ENCODE measurements at regions not wholly inside any gene's neighbourhood (a gene's known extent, or its start where the extent isn't known, plus 50 kb on each side); places are given as distances from the start of the nearest gene placed in this dataset.

DNA sequence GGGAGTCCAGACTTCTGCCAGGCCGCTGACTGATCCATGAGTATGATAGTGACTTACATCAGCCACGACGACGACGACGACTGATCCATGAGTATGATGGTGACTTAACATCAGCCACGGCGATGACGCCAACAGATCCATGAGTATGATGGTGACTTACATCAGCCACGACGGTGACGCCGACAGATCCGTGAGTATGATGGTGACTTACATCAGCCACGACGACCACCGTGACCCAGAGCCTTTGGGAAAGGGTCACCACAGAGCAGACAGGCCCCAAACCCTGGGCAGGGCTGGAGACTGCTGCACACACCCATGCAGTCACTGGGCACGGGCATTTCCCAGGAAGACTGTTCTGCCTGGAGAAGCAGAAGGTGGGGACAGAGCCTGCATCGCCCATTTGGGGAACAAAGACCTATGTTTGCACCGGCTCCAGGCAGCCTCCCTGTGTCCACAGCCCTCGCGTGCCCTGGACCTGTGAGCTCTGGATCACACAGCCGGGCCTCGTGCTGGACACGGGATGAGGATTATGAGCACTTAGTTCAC lies 130.9 kb upstream of the SPACA7 start:
- Histone ChIP-seq H3K27me3 (ENCODE audit: insufficient read depth, low read length) (no peaks in the 10 kb centered on the region), H4K8ac (ENCODE audit: low read depth, low read length) (no peak overlapping the region), H3K79me2 (ENCODE audit: control insufficient read depth, insufficient read depth, low read length, poor library complexity) (no peaks in the 10 kb centered on the region), H2BK120ac (ENCODE audit: insufficient read depth, low read length, poor library complexity) (no peak overlapping the region), H3K9me3 (ENCODE audit: insufficient read depth, low read depth, low read length) (peaks cover 4% of the 10 kb centered on the region), H2AK5ac (ENCODE audit: low read length) (no peak overlapping the region), H3K14ac (ENCODE audit: low read length) (no peak overlapping the region), H4K91ac (ENCODE audit: low read depth, low read length) (no peak overlapping the region), H3K9ac (ENCODE audit: low read length) (no peak overlapping the region), H3K18ac (ENCODE audit: low read length) (no peak overlapping the region), H3K27ac (ENCODE audit: low read depth, low read length) (no peak overlapping the region), H2AFZ (ENCODE audit: insufficient read depth, low read length, poor library complexity) (no peak overlapping the region), H3K23ac (ENCODE audit: low read length) (no peak overlapping the region), H3K4me2 (ENCODE audit: low read length) (no peak overlapping the region), H3K4ac (ENCODE audit: low read depth, low read length) (no peak overlapping the region), H2BK12ac (ENCODE audit: low read length) (no peak overlapping the region), H3K79me1 (ENCODE audit: low read length) (no peaks in the 10 kb centered on the region), H3K4me1 (ENCODE audit: control insufficient read depth in 1 of 2, insufficient read depth in 2 of 2, low read length in 2 of 2) (no peaks in the 10 kb centered on the region), H2BK5ac (ENCODE audit: low read depth, low read length, poor library complexity) (no peak overlapping the region), H3K4me3 (ENCODE audit: low read depth, low read length) (peak overlapping the region; percentile 35), H3K36me3 (ENCODE audit: control insufficient read depth in 1 of 2, insufficient read depth in 2 of 2, low read length in 2 of 2) (no peaks in the 10 kb centered on the region), H4K12ac (ENCODE audit: low read depth, low read length) (no peak overlapping the region)
- DNase-seq = no peak
- no CpG with 5 or more reads among the region's 25 CpGs for WGBS (ENCODE audit: extremely low coverage, insufficient coverage, insufficient read length)

DNA sequence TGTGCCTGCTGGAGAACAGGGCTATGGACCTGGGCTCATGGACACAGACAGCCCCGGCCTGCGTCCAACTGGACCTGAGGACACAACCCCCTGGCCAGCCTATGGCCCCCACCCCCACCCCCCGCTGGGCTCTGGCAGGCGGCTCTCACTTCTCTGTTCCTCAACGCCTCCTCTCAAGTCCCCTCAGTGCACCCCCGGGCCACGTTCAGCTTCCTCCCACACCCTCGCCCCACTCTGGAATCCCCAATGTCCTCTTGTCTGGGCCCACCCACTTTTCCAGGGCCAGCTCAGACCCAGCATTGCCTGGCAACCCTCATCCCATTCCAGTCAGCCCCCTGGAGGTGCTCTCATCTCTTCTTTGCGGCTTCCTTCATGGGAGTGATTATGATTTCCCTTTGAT lies 130.2 kb upstream of the SPACA7 start:
- Histone ChIP-seq H3K4ac (ENCODE audit: low read depth, low read length) (no peak overlapping the region), H2BK12ac (ENCODE audit: low read length) (no peak overlapping the region), H2BK5ac (ENCODE audit: low read depth, low read length, poor library complexity) (no peak overlapping the region), H3K36me3 (ENCODE audit: control insufficient read depth in 1 of 2, insufficient read depth in 2 of 2, low read length in 2 of 2) (no peaks in the 10 kb centered on the region), H2AK5ac (ENCODE audit: low read length) (no peak overlapping the region), H2BK120ac (ENCODE audit: insufficient read depth, low read length, poor library complexity) (no peak overlapping the region), H3K4me1 (ENCODE audit: control insufficient read depth in 1 of 2, insufficient read depth in 2 of 2, low read length in 2 of 2) (no peaks in the 10 kb centered on the region), H3K27me3 (ENCODE audit: insufficient read depth, low read length) (no peaks in the 10 kb centered on the region), H3K79me2 (ENCODE audit: control insufficient read depth, insufficient read depth, low read length, poor library complexity) (no peaks in the 10 kb centered on the region), H3K23ac (ENCODE audit: low read length) (no peak overlapping the region), H3K4me2 (ENCODE audit: low read length) (no peak overlapping the region), H3K18ac (ENCODE audit: low read length) (no peak overlapping the region), H3K14ac (ENCODE audit: low read length) (no peak overlapping the region), H3K9ac (ENCODE audit: low read length) (no peak overlapping the region), H3K9me3 (ENCODE audit: insufficient read depth, low read depth, low read length) (peaks cover 4% of the 10 kb centered on the region), H4K12ac (ENCODE audit: low read depth, low read length) (no peak overlapping the region), H2AFZ (ENCODE audit: insufficient read depth, low read length, poor library complexity) (no peak overlapping the region), H3K79me1 (ENCODE audit: low read length) (no peaks in the 10 kb centered on the region), H4K8ac (ENCODE audit: low read depth, low read length) (no peak overlapping the region), H3K4me3 (ENCODE audit: low read depth, low read length) (no peak overlapping the region), H3K27ac (ENCODE audit: low read depth, low read length) (no peak overlapping the region), H4K91ac (ENCODE audit: low read depth, low read length) (no peak overlapping the region)
- no CpG with 5 or more reads among the region's 9 CpGs for WGBS (ENCODE audit: extremely low coverage, insufficient coverage, insufficient read length)
- DNase-seq = no peak

DNA sequence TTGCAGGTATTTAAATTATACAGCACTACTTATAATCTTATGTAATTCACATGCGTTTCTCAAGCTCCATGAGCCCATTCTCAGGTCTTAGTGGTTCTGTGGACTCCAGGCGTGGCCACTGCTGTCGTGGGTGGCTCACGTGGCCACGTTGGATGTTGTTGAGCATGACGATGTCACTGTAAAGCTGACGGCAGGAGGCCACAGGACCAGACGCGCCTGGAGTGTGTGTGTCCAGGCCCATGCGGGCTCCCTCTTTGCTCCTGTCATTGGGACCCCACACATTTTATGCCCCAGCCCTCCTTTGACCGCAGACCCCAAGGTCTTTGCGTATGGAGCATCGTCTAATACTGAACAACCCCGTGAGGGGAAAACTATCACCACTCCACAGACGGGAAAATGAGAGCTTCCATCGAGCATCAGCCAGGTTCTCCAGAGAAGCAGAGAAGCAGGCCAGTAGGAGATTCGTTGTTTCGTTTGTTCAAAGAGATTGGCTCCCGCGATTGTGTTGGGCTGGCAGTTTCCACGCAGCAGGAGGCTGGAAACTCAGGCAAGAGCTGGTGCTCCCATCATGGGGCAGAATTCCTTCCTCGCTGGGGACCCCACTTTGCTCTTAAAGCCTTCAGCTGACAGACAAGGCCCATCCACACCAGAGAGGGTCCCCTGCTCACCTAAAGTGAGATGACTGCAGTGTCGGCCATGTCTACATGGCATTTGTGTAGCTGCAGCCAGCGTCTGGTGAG lies 129.3 kb upstream of the SPACA7 start:
- H3K18ac ChIP-seq (ENCODE audit: low read length) = no peak overlapping the region
- no CpG with 5 or more reads among the region's 24 CpGs for WGBS (ENCODE audit: extremely low coverage, insufficient coverage, insufficient read length)
- H2AFZ ChIP-seq (ENCODE audit: insufficient read depth, low read length, poor library complexity) = no peak overlapping the region
- H3K27me3 ChIP-seq (ENCODE audit: insufficient read depth, low read length) = no peaks in the 10 kb centered on the region
- no peak overlapping the region for H3K4me2 ChIP-seq (ENCODE audit: low read length)
- H3K79me1 ChIP-seq (ENCODE audit: low read length) = no peaks in the 10 kb centered on the region
- H3K14ac ChIP-seq (ENCODE audit: low read length) = no peak overlapping the region
- peaks cover 4% of the 10 kb centered on the region for H3K9me3 ChIP-seq (ENCODE audit: insufficient read depth, low read depth, low read length)
- H4K8ac ChIP-seq (ENCODE audit: low read depth, low read length) = no peak overlapping the region
- no peak overlapping the region for H4K12ac ChIP-seq (ENCODE audit: low read depth, low read length)
- no peak overlapping the region for H3K27ac ChIP-seq (ENCODE audit: low read depth, low read length)
- no peak overlapping the region for H2BK120ac ChIP-seq (ENCODE audit: insufficient read depth, low read length, poor library complexity)
- no peak overlapping the region for H4K91ac ChIP-seq (ENCODE audit: low read depth, low read length)
- no peaks in the 10 kb centered on the region for H3K36me3 ChIP-seq (ENCODE audit: control insufficient read depth in 1 of 2, insufficient read depth in 2 of 2, low read length in 2 of 2)
- peak overlapping the region; percentile 46 for H3K4me3 ChIP-seq (ENCODE audit: low read depth, low read length)
- no peaks in the 10 kb centered on the region for H3K79me2 ChIP-seq (ENCODE audit: control insufficient read depth, insufficient read depth, low read length, poor library complexity)
- no peak for DNase-seq
- H3K4me1 ChIP-seq (ENCODE audit: control insufficient read depth in 1 of 2, insufficient read depth in 2 of 2, low read length in 2 of 2) = no peaks in the 10 kb centered on the region
- H3K4ac ChIP-seq (ENCODE audit: low read depth, low read length) = no peak overlapping the region
- no peak overlapping the region for H3K9ac ChIP-seq (ENCODE audit: low read length)
- H2BK5ac ChIP-seq (ENCODE audit: low read depth, low read length, poor library complexity) = no peak overlapping the region
- no peak overlapping the region for H2BK12ac ChIP-seq (ENCODE audit: low read length)
- no peak overlapping the region for H2AK5ac ChIP-seq (ENCODE audit: low read length)
- H3K23ac ChIP-seq (ENCODE audit: low read length) = no peak overlapping the region

DNA sequence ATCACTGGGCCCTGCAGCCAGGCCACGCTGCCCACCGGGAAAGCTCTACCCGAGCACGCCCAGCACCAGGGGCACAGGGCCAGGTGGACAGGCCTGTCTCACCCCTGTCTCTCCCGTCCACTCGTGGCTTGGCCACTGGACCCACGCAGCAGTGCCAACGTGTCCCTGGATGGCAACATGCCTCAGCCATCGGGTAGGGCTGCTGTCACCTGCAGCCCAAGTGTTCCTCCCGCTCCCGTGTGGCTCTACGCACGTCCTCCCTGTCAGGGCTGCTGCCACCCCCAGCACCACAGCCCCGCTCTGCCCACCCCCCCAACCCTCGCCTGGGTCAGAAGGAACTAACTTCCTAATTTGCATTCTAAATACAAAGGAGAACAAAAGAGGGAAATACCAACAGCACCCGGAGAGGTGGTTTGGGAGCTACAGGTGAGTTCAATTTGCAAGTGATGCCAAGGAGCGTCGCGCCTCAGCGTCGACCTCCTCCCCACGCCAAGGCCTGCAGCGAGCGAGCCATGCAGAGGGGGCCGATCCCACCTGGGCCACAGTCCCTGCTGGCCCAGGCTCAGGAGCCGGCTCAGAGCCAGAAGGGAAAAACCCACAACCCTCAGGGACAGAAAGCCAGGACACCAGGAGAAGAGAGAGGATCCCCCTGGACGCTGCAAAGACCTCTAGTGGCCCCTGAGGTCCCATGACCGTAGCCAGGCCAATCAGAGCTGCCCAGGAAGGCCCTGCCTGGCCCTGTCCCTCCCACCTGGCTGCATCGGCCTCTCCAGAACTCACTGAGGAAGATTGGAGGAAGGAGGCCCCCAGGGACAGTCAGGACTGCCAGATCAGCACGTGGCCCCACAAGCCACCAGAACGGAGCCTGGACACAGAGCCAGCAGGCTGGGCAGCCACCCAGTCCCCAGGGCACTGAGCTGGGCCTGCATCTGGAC lies 128.4 kb upstream of the SPACA7 start:
- Histone ChIP-seq H3K4me1 (ENCODE audit: control insufficient read depth in 1 of 2, insufficient read depth in 2 of 2, low read length in 2 of 2) (no peaks in the 10 kb centered on the region), H3K18ac (ENCODE audit: low read length) (no peak overlapping the region), H3K4me2 (ENCODE audit: low read length) (no peak overlapping the region), H3K23ac (ENCODE audit: low read length) (no peak overlapping the region), H4K91ac (ENCODE audit: low read depth, low read length) (no peak overlapping the region), H2BK120ac (ENCODE audit: insufficient read depth, low read length, poor library complexity) (no peak overlapping the region), H3K79me1 (ENCODE audit: low read length) (no peaks in the 10 kb centered on the region), H2AK5ac (ENCODE audit: low read length) (no peak overlapping the region), H3K27ac (ENCODE audit: low read depth, low read length) (no peak overlapping the region), H3K14ac (ENCODE audit: low read length) (no peak overlapping the region), H3K4ac (ENCODE audit: low read depth, low read length) (no peak overlapping the region), H3K9me3 (ENCODE audit: insufficient read depth, low read depth, low read length) (peaks cover 4% of the 10 kb centered on the region), H3K4me3 (ENCODE audit: low read depth, low read length) (peak overlapping the region; percentile 46), H4K12ac (ENCODE audit: low read depth, low read length) (no peak overlapping the region), H3K27me3 (ENCODE audit: insufficient read depth, low read length) (no peaks in the 10 kb centered on the region), H2BK5ac (ENCODE audit: low read depth, low read length, poor library complexity) (no peak overlapping the region), H3K36me3 (ENCODE audit: control insufficient read depth in 1 of 2, insufficient read depth in 2 of 2, low read length in 2 of 2) (no peaks in the 10 kb centered on the region), H2AFZ (ENCODE audit: insufficient read depth, low read length, poor library complexity) (no peak overlapping the region), H2BK12ac (ENCODE audit: low read length) (no peak overlapping the region), H3K9ac (ENCODE audit: low read length) (no peak overlapping the region), H4K8ac (ENCODE audit: low read depth, low read length) (no peak overlapping the region), H3K79me2 (ENCODE audit: control insufficient read depth, insufficient read depth, low read length, poor library complexity) (no peaks in the 10 kb centered on the region)
- WGBS (ENCODE audit: extremely low coverage, insufficient coverage, insufficient read length) = no CpG with 5 or more reads among the region's 31 CpGs
- DNase-seq = no peak

Data from trophoblast cell (in vitro differentiated cells and primary cell).